Stomach (tissue), 4 donors: ENCODE measurements at regions not wholly inside any gene's neighbourhood (a gene's known extent, or its start where the extent isn't known, plus 50 kb on each side); places are given as distances from the start of the nearest gene placed in this dataset.

ENCODE experiments used
- EP300 ChIP-seq: sonication (generic); formaldehyde crosslinking; IDR thresholded peaks from one replicate; pipeline ENCODE4 v1.6.1; 2017; ENCODE audit warnings: antibody characterized with exemption
- POLR2A ChIP-seq, 4 donors: fragments of 450-650 bp; IDR thresholded peaks; one replicate each; pipeline ENCODE4 v1.6.1; 2016; ENCODE audit warnings: antibody characterized with exemption in 4 of 4, control low read depth in 2 of 4, mild to moderate bottlenecking in 1 of 4, moderate library complexity in 1 of 4
- POLR2AphosphoS5 ChIP-seq, 3 donors: sonication (generic); formaldehyde crosslinking; IDR thresholded peaks; one replicate each; pipeline ENCODE4 v1.6.1; 2016; ENCODE audit warnings: antibody characterized with exemption in 3 of 3
- TF ChIP-seq, protein P1 (sequence below), 7 experiments: fragments of 450-650 bp in 4 of 7; fragments of 200-600 bp in 3 of 7; sonication (generic) in 3 of 7; IDR thresholded peaks; one replicate each; pipeline ENCODE4 v1.5.1; 2016 to 2019; ENCODE audit warnings: antibody characterized with exemption in 7 of 7, control low read depth in 2 of 7, mild to moderate bottlenecking in 1 of 7

GRCh38 chrX:45633419-45633818 lies 432.7 kb upstream of the DIPK2B start:
- TF ChIP-seq, protein P1, sequence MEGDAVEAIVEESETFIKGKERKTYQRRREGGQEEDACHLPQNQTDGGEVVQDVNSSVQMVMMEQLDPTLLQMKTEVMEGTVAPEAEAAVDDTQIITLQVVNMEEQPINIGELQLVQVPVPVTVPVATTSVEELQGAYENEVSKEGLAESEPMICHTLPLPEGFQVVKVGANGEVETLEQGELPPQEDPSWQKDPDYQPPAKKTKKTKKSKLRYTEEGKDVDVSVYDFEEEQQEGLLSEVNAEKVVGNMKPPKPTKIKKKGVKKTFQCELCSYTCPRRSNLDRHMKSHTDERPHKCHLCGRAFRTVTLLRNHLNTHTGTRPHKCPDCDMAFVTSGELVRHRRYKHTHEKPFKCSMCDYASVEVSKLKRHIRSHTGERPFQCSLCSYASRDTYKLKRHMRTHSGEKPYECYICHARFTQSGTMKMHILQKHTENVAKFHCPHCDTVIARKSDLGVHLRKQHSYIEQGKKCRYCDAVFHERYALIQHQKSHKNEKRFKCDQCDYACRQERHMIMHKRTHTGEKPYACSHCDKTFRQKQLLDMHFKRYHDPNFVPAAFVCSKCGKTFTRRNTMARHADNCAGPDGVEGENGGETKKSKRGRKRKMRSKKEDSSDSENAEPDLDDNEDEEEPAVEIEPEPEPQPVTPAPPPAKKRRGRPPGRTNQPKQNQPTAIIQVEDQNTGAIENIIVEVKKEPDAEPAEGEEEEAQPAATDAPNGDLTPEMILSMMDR (IDR thresholded peaks at IDR 0.05), result no peak
- TF ChIP-seq POLR2A (IDR thresholded peaks at IDR 0.05) (no peak), POLR2AphosphoS5 (IDR thresholded peaks at IDR 0.05) (no peak), EP300 (no peak)
